ENCODE measurements at regions not wholly inside any gene's neighbourhood (a gene's known extent, or its start where the extent isn't known, plus 50 kb on each side); places are given as distances from the start of the nearest gene placed in this dataset.

DNA sequence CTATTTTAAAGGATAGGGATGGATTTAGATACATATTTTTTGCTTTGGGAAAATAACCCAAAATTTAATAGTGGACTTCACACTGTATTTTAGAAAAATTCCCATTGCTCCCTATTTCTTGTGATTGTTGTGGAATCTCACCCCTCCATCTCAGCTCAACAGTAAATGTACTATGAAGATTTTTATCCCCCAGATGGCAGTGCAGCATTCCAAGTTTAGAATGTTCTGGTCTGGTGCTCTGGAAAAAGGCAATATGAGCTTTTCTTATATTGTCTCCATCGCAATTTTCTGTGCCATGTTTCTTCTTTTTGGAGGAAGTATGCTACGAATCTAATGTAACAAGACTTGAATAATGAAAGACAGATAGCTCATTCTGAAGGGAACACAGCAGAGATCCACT lies 471.7 kb upstream of the SYT1 start:
- ChIA-PET POLR2A (no interaction called here), CTCF (interaction anchor here (0.7 to 2.1 kb wide), 16 partner anchors 9 to 982 kb away, joined by 3 to 15 read pairs (median 4); no protein-coding TSS in a partner anchor)
- H3K4me1 ChIP-seq (ENCODE audit: control insufficient read depth, extremely low read depth, insufficient read depth, low read length), result no peaks in the 10 kb centered on the region
- H3K36me3 ChIP-seq (ENCODE audit: control insufficient read depth in 2 of 2, extremely low read depth in 1 of 2, insufficient read depth in 2 of 2, low read length in 2 of 2), result no peaks in the 10 kb centered on the region
- no peak for TF ChIP-seq POLR2A (IDR thresholded peaks at IDR 0.05; ENCODE audit: low read depth, low read length)
- TF ChIP-seq MYC (IDR thresholded peaks at IDR 0.05; ENCODE audit: low read depth, low read length), result no peak
- TF ChIP-seq GATA2 (IDR thresholded peaks at IDR 0.05; ENCODE audit: insufficient read depth, insufficient read length, low read depth, low read length), result no peak
- no peak for TF ChIP-seq FOS (IDR thresholded peaks at IDR 0.05; ENCODE audit: borderline replicate concordance, insufficient read depth, low read length)
- no peak for TF ChIP-seq POLR2AphosphoS5 (IDR thresholded peaks at IDR 0.05; ENCODE audit: insufficient read depth, low read depth, low read length)
- TF ChIP-seq JUN (IDR thresholded peaks at IDR 0.05; ENCODE audit: borderline replicate concordance, insufficient read depth, insufficient read length, low read depth), result no peak
- H2AFZ ChIP-seq (ENCODE audit: low read depth, low read length), result no peak overlapping the region
- no peak overlapping the region for H3K27ac ChIP-seq (ENCODE audit: insufficient read depth, low read depth, low read length)
- H3K9me1 ChIP-seq (replicated peaks; ENCODE audit: control insufficient read depth, extremely low read depth, insufficient read depth, low read length), result no peaks in the 10 kb centered on the region
- dilution Hi-C loops (cut with MboI; ENCODE audit: extremely low pct_ligation_motif_present, low sequenced_read_pairs), result no loop called here
- H3K9ac ChIP-seq (replicated peaks; ENCODE audit: extremely low read depth, insufficient read depth, low read length), result no peak overlapping the region
- no peak overlapping the region for H3K4me3 ChIP-seq (replicated peaks in 1 of 3; ENCODE audit: insufficient read depth in 1 of 3, low read depth in 1 of 3, low read length in 3 of 3)
- H3K27me3 ChIP-seq (ENCODE audit: control insufficient read depth in 2 of 2, insufficient read depth in 2 of 2, low read length in 2 of 2), result peaks cover 0 to 8% of the 10 kb centered on the region in 2 experiments
- H3K9me3 ChIP-seq (replicated peaks; ENCODE audit: control insufficient read depth, insufficient read depth, low read length), result no peaks in the 10 kb centered on the region
- H3K79me2 ChIP-seq (ENCODE audit: control insufficient read depth, insufficient read depth, low read length), result no peaks in the 10 kb centered on the region
- DNase-seq (ENCODE audit: low read depth, low spot score) (peak; percentile 2), FAIRE-seq (no peak)
- no peaks in the 10 kb centered on the region for H4K20me1 ChIP-seq (replicated peaks; ENCODE audit: control insufficient read depth, extremely low read depth, insufficient read depth, low read length)
- BruUV-seq (replicated peaks), result no TSS peak
- intact Hi-C loops (cut with micrococcal nuclease), result loop anchor here (5.0 to 10.0 kb wide), 2 partner anchors 202 to 979 kb away; no protein-coding TSS in a partner anchor
- no peak overlapping the region for H3K4me2 ChIP-seq (ENCODE audit: insufficient read depth, low read length)

DNA sequence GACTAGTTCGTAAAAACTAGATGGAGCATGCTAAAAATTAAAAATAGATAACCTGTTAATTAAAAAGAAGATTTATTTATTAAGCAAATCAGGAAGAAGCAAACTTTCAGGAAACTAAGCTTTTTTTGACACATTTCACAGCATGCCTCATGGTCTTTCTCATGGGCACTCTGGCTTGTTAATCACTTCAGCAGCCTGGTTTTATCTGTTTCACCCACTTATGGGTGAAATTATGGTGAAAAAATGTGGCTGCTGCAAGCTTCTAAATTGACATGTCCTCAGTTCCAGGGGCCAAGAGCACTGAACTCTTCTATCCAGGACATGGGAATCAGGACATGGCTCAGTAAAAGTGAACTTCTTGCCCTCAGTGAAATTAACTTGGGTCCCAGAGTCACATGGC lies 468.6 kb upstream of the SYT1 start:
- BruUV-seq (replicated peaks), result no TSS peak
- POLR2A ChIA-PET, result no interaction called here
- Histone ChIP-seq H3K9me3 (replicated peaks; ENCODE audit: control insufficient read depth, insufficient read depth, low read length) (no peaks in the 10 kb centered on the region), H3K4me1 (ENCODE audit: control insufficient read depth, extremely low read depth, insufficient read depth, low read length) (no peaks in the 10 kb centered on the region), H3K27ac (ENCODE audit: insufficient read depth, low read depth, low read length) (no peak overlapping the region), H3K9ac (replicated peaks; ENCODE audit: extremely low read depth, insufficient read depth, low read length) (no peak overlapping the region), H3K9me1 (replicated peaks; ENCODE audit: control insufficient read depth, extremely low read depth, insufficient read depth, low read length) (no peaks in the 10 kb centered on the region), H2AFZ (ENCODE audit: low read depth, low read length) (no peak overlapping the region), H3K36me3 (ENCODE audit: control insufficient read depth in 2 of 2, extremely low read depth in 1 of 2, insufficient read depth in 2 of 2, low read length in 2 of 2) (no peaks in the 10 kb centered on the region), H4K20me1 (replicated peaks; ENCODE audit: control insufficient read depth, extremely low read depth, insufficient read depth, low read length) (no peaks in the 10 kb centered on the region), H3K79me2 (ENCODE audit: control insufficient read depth, insufficient read depth, low read length) (no peaks in the 10 kb centered on the region), H3K4me2 (ENCODE audit: insufficient read depth, low read length) (no peak overlapping the region), H3K4me3 (replicated peaks in 1 of 3; ENCODE audit: insufficient read depth in 1 of 3, low read depth in 1 of 3, low read length in 3 of 3) (no peak overlapping the region), H3K27me3 (ENCODE audit: control insufficient read depth in 2 of 2, insufficient read depth in 2 of 2, low read length in 2 of 2) (peaks cover 0 to 8% of the 10 kb centered on the region in 2 experiments)
- TF ChIP-seq, protein P1, sequence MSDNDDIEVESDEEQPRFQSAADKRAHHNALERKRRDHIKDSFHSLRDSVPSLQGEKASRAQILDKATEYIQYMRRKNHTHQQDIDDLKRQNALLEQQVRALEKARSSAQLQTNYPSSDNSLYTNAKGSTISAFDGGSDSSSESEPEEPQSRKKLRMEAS (IDR thresholded peaks at IDR 0.05; ENCODE audit: insufficient read depth, insufficient read length), result no peak
- TF ChIP-seq GATA2 (IDR thresholded peaks at IDR 0.05; ENCODE audit: insufficient read depth, insufficient read length, low read depth, low read length) (no peak), MYC (IDR thresholded peaks at IDR 0.05; ENCODE audit: low read depth, low read length) (no peak), FOS (IDR thresholded peaks at IDR 0.05; ENCODE audit: borderline replicate concordance, insufficient read depth, low read length) (no peak), POLR2AphosphoS5 (IDR thresholded peaks at IDR 0.05; ENCODE audit: insufficient read depth, low read depth, low read length) (no peak), JUN (IDR thresholded peaks at IDR 0.05; ENCODE audit: borderline replicate concordance, insufficient read depth, insufficient read length, low read depth) (no peak), EZH2 (IDR thresholded peaks at IDR 0.05; ENCODE audit: borderline replicate concordance, low read depth, low read length, severe bottlenecking) (no peak), POLR2A (IDR thresholded peaks at IDR 0.05; ENCODE audit: low read depth, low read length) (no peak)
- TF ChIP-seq, protein P2, sequence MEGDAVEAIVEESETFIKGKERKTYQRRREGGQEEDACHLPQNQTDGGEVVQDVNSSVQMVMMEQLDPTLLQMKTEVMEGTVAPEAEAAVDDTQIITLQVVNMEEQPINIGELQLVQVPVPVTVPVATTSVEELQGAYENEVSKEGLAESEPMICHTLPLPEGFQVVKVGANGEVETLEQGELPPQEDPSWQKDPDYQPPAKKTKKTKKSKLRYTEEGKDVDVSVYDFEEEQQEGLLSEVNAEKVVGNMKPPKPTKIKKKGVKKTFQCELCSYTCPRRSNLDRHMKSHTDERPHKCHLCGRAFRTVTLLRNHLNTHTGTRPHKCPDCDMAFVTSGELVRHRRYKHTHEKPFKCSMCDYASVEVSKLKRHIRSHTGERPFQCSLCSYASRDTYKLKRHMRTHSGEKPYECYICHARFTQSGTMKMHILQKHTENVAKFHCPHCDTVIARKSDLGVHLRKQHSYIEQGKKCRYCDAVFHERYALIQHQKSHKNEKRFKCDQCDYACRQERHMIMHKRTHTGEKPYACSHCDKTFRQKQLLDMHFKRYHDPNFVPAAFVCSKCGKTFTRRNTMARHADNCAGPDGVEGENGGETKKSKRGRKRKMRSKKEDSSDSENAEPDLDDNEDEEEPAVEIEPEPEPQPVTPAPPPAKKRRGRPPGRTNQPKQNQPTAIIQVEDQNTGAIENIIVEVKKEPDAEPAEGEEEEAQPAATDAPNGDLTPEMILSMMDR (IDR thresholded peaks at IDR 0.05; ENCODE audit: extremely low read depth in 1 of 2, insufficient read depth in 1 of 2, low read depth in 1 of 2, low read length in 2 of 2), result no peak
- CTCF ChIA-PET, result interaction anchor here (0.8 kb wide), 1 partner anchor 11 kb away, joined by 3 read pairs; no protein-coding TSS in a partner anchor
- dilution Hi-C loops (cut with MboI; ENCODE audit: extremely low pct_ligation_motif_present, low sequenced_read_pairs) (no loop called here), intact Hi-C loops (cut with micrococcal nuclease) (loop anchor here (10.0 kb wide), 1 partner anchor 199 kb away; no protein-coding TSS in a partner anchor)
- FAIRE-seq (no peak), DNase-seq (ENCODE audit: low read depth, low spot score) (no peak)
